ENCODE measurements at regions not wholly inside any gene's neighbourhood (a gene's known extent, or its start where the extent isn't known, plus 50 kb on each side); places are given as distances from the start of the nearest gene placed in this dataset.

DNA sequence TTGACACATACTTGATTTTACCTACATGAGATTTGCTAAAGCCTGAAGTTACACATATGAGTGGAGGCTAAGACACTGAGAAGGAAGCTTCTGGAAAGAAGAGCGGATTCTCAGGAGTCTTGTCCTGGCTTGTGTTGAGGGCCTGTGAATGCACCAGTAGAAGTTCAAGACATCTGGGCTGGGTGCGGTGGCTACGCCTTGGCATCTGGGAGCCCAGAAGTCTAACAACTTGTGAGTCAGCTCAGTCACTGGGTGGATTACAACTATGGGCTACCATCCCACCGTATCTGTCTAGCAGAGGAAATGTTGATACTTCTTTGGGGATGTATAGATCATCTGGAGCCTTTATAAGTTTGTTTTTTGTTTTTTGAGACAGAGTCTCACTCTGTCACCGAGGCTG is 375.6 kb upstream of the SMIM31 start:
- Histone ChIP-seq H3K79me1 (ENCODE audit: low read depth, low read length) (no peaks in the 10 kb centered on the region), H3K4me2 (ENCODE audit: insufficient read depth in 1 of 2, low read depth in 2 of 2, low read length in 2 of 2) (no peak overlapping the region), H3K9ac (replicated peaks in 1 of 4; ENCODE audit: extremely low read depth in 1 of 4, low read depth in 3 of 4, low read length in 3 of 4) (no peak overlapping the region), H3K4me1 (replicated peaks in 1 of 4; ENCODE audit: control insufficient read depth in 3 of 4, insufficient read depth in 4 of 4, low read length in 3 of 4) (peaks cover 0 to 2% (median 0%) of the 10 kb centered on the region in 4 experiments; a peak in 1 of 7 replicates), H3K36me3 (ENCODE audit: control insufficient read depth in 2 of 4, insufficient read depth in 4 of 4, low read length in 3 of 4) (no peaks in the 10 kb centered on the region), H3K56ac (replicated peaks; ENCODE audit: insufficient read length, low read depth, low read length) (no peak overlapping the region), H3K18ac (ENCODE audit: extremely low read depth, low read length) (no peak overlapping the region), H3K27ac (ENCODE audit: low read depth, low read length) (no peak overlapping the region), H2BK12ac (ENCODE audit: low read depth, low read length) (no peak overlapping the region), H3K4me3 (ENCODE audit: extremely low read depth in 1 of 4, insufficient read depth in 2 of 4, low read depth in 3 of 4, low read length in 4 of 4) (no peak overlapping the region), H2BK5ac (ENCODE audit: low read depth, low read length) (no peak overlapping the region), H3K4ac (replicated peaks; ENCODE audit: insufficient read length, low read depth, low read length) (no peak overlapping the region), H3K23ac (ENCODE audit: insufficient read length) (no peak overlapping the region), H2BK15ac (ENCODE audit: low read length) (no peak overlapping the region), H3K23me2 (ENCODE audit: low read depth, low read length) (peaks cover 5% of the 10 kb centered on the region), H3K79me2 (ENCODE audit: control insufficient read depth in 1 of 2, insufficient read depth in 2 of 2, low read length in 2 of 2) (no peaks in the 10 kb centered on the region), H4K5ac (ENCODE audit: insufficient read length, low read depth, low read length) (no peak overlapping the region), H2AFZ (ENCODE audit: low read length) (no peak overlapping the region), H2AK5ac (ENCODE audit: low read depth, low read length) (no peak overlapping the region), H3K14ac (ENCODE audit: insufficient read length) (no peak overlapping the region), H4K91ac (replicated peaks; ENCODE audit: insufficient read length, low read length) (no peak overlapping the region), H4K20me1 (replicated peaks in 1 of 2; ENCODE audit: control insufficient read depth in 1 of 2, insufficient read depth in 2 of 2, low read length in 2 of 2) (no peaks in the 10 kb centered on the region), H2BK20ac (ENCODE audit: low read length) (no peak overlapping the region), H3K27me3 (replicated peaks in 1 of 4; ENCODE audit: control insufficient read depth in 3 of 4, extremely low read depth in 1 of 4, insufficient read depth in 3 of 4, low read length in 3 of 4) (peaks cover 3 to 16% (median 13%) of the 10 kb centered on the region in 4 experiments), H2BK120ac (replicated peaks; ENCODE audit: low read depth, low read length) (no peak overlapping the region), H4K8ac (ENCODE audit: extremely low read depth, insufficient read depth, low read length) (no peak overlapping the region), H3K9me3 (ENCODE audit: insufficient read depth in 2 of 2, low read depth in 1 of 2, low read length in 1 of 2) (no peaks in the 10 kb centered on the region)
- ChIA-PET CTCF (ENCODE audit: partially characterized antibody) (no interaction called here), POLR2A (ENCODE audit: partially characterized antibody) (no interaction called here)
- FAIRE-seq: no peak
- no peak for DNase-seq (ENCODE audit: low read depth in 1 of 2, low spot score in 2 of 2)
- 77% methylated on average over 5 of the region's 5 CpGs; no CpG with 5 or more reads in 1 of the 2 experiments for WGBS, 2 experiments (ENCODE audit: extremely low coverage in 1 of 2, insufficient coverage in 1 of 2, insufficient read length in 1 of 2, insufficient replicate concordance in 2 of 2, low coverage in 1 of 2, low lambda C conversion rate in 2 of 2, missing lambda C conversion rate in 1 of 2)
- TF ChIP-seq CTCF (IDR thresholded peaks at IDR 0.05; ENCODE audit: control extremely low read depth in 1 of 3, insufficient read depth in 1 of 3, low read depth in 1 of 3, low read length in 3 of 3) (no peak), POU5F1 (IDR thresholded peaks at IDR 0.05; ENCODE audit: low read depth, low read length) (no peak), MAFK (IDR thresholded peaks at IDR 0.05; ENCODE audit: low read depth, low read length) (no peak)

Data from H1 (cell line).